GM19438 (cell line): ENCODE measurements at regions not wholly inside any gene's neighbourhood (a gene's known extent, or its start where the extent isn't known, plus 50 kb on each side); places are given as distances from the start of the nearest gene placed in this dataset.
A peak's percentile ranks its signal among the peaks of the same experiment; 100 is the strongest.

Experiments used
- ATAC-seq: cut with Tn5 transposase; IDR thresholded peaks from one replicate; pipeline ENCODE4 v1.9.1; 2021; ENCODE audit warnings: low read depth; ENCODE audit not compliant: unreplicated experiment

- no peak for ATAC-seq
Observed at GRCh38 chr5:124161266-124161665, 585.2 kb downstream of the ZNF608 start.

GRCh38 chr5:124160265-124160664 is 586.2 kb downstream of the ZNF608 start:
- ATAC-seq = no peak

- no peak for ATAC-seq
Observed at GRCh38 chr5:124157320-124157719, 589.1 kb downstream of the ZNF608 start.

- no peak for ATAC-seq
Observed at GRCh38 chr5:124156415-124156996, 589.9 kb downstream of the ZNF608 start.

- no peak for ATAC-seq
Observed at GRCh38 chr5:124154714-124155113, 591.7 kb downstream of the ZNF608 start.

DNA sequence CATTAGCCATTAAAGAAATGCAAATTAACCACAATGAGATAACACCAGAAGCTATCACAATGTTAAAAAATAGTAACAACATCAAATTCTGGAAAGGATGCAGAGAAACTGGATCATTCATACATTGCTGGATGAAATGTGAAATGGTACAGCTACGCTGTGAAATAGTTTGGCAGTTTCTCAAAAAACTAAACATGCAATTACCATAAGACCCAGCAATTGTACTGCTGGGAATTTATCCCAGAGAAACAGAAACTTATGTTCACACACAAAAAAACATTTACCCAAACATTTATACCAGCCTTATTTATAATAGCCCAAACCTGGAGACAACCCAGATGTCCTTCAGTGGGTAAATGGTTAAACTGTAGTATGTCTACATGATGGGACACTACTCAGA is 592.9 kb downstream of the ZNF608 start:
- ATAC-seq = no peak

- ATAC-seq = no peak
Observed at GRCh38 chr5:124148574-124148973, 597.9 kb downstream of the ZNF608 start.

GRCh38 chr5:124140060-124140459 is 606.4 kb downstream of the ZNF608 start:
- no peak for ATAC-seq

DNA sequence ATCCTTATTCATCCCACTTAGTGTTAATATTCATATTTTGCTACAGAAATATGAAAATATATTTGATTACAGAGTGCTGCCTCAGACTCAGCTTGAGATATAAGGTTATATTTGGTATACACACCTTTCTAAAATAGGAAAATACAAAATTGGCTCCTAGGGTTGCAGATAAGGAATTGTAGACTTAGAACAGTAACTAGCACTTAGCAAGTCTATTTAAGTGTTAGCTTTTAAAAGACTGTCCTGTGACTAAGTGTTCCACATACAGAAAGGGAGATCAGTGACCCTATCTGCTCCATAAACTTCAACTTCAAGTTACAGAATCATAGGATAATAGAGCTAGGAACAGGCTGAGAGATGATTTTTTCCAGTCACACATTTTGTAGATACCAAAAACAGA is 607.0 kb downstream of the ZNF608 start:
- ATAC-seq = no peak

- no peak for ATAC-seq
Observed at GRCh38 chr5:124136609-124137008, 609.8 kb downstream of the ZNF608 start.

- no peak for ATAC-seq
Observed at GRCh38 chr5:124134941-124135340, 611.5 kb downstream of the ZNF608 start.

DNA sequence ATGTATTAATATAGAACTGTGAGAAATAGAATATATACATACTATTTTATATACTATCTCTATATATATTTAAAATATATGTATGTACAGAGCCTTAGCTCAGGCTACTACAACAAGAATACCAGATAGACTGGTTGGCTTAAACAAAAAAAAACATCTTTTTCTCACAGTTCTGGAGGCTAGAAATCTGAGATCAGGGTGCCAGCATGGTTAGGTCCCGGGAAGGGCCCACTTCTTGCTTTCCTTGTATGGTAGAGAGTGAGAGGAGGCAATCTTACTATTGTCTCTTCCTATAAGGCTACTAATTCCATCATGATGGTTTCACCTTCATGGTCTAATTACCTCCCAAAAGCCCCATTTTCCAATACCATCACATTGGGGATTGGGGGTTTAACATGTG is 613.0 kb downstream of the ZNF608 start:
- no peak for ATAC-seq

GRCh38 chr5:124132843-124133242 is 613.6 kb downstream of the ZNF608 start:
- no peak for ATAC-seq

DNA sequence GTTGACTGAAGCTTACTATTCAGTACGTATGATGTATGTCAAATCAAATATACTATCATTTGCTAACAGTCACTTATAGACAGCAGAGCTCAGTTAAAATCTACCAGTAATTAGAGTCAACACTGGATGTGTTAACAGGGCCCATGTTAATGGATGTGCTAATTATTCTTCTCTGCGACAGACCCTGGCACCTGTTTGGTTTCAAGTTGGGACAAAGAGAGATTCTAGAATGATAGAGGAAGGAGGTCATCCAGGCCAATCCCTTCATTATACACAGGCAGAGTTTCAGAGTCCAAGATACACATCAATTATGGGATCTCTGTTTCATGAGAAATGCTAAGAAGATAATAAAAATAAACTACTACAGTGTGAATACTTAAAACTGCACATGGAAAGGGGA is 615.0 kb downstream of the ZNF608 start:
- no peak for ATAC-seq

- ATAC-seq = no peak
Observed at GRCh38 chr5:124130816-124131215, 615.6 kb downstream of the ZNF608 start.

DNA sequence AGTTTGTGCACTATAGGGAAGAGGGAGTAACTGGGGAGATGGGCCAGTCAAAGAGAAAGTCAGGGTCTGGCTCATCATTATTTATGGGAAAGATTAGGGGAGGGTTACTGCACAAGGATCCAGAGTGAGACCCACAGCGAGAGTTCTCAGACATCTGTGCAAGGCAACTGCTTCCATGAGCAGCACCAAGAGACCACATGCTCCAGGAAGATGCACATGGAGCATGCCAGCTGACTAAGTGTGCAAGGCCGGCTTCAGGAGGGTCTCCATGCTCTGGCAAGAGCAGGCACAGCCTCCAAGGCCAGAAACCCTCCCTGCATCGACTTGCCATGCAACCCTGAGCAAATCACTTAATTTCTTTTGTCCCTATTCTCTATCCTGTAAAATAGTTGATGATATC is 616.9 kb downstream of the CSNK1G3 start:
- no peak for ATAC-seq

- ATAC-seq = peak; percentile 85
Observed at GRCh38 chr5:124126504-124127217, 614.7 kb downstream of the CSNK1G3 start.

GRCh38 chr5:124124711-124125229 is 612.8 kb downstream of the CSNK1G3 start:
- no peak for ATAC-seq

DNA sequence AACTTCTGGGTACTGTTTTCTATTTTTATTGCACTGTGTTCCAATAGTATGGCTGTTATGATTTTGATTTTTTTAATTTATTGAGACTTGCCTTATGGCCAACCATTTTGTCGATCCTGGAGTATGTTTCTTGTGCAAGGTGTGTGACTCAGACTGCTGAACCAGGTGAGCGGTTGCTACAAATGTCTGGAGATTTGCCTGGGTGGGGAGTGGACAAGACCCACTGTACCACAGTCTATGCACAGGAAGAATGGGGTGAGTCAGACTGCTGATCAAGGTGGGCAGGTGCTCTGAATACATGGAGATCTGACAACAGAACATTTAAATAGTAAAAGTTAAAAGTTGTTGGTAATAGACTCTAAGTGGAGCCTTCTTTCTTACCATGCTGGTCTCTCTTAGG is 609.2 kb downstream of the CSNK1G3 start:
- no peak for ATAC-seq

DNA sequence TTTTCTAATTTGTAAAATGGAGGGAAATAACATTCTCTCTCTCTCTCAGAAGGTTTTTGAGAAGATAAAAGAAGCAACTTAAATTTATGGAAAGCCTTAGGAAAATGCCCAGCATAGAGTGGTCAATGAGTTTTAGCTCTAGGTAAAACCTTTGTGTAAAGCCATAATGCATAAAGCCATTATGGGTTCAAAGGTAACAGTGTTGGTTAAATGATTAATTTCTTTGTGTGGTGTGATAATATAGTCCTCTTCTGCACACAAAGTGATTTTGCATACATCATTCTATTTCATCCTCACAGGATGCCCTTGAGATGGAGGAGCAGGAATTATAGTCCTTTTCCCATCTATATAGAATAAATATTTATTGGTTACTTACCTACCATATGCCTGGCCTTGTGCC is 602.9 kb downstream of the CSNK1G3 start:
- no peak for ATAC-seq

DNA sequence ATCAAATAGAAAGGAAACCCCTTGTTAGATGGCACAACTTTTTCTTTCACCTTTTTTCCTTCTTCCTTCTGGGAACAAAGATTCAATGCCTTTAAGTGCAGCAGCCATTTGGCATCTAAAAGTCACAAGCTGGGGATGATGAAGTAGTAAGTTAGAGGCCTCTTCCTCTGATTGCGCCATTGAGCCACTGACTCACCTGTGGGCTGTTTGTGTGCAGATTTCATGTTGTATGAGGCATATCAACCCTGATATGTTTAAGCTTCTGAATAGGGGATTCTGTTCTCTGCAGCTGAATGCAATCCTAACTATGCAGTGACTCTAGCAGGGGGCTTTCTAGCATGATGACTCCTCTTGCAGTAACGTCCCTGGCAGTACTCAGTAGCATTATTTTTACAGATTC is 599.9 kb downstream of the CSNK1G3 start:
- no peak for ATAC-seq

DNA sequence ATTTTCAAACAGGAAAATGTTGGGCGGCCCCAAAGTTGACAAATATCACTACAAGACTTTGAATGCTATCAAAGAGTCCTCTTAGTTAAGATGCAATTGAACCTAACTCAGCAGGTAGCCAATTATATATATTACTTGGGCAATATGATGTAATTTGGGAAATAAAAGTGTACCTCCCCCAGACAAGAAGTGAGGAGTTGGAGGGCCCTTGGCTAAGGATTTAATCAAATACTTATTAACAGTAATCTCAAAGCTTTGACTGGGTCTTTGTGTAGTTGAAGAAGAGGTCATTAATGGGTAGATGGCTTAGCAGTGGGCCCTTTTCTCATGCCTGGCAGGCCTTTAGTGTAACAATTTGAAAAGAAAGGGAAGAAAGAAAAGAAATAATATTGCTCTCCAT is 599.0 kb downstream of the CSNK1G3 start:
- ATAC-seq = no peak
